OCI-LY7 (cell line): ENCODE measurements at regions not wholly inside any gene's neighbourhood (a gene's known extent, or its start where the extent isn't known, plus 50 kb on each side); places are given as distances from the start of the nearest gene placed in this dataset.

Experiments
- CTCF ChIP-seq: fragments of 200-600 bp; sonication (generic); conservative IDR thresholded peaks from 2 replicates; pipeline ENCODE4 v1.5.1; 2014; ENCODE audit warnings: mild to moderate bottlenecking, antibody characterized with exemption, low read length, moderate library complexity, mixed read lengths
- EZH2phosphoT487 ChIP-seq: fragments of 200-600 bp; sonication (generic); IDR thresholded peaks from 2 replicates; pipeline ENCODE4 v1.6.1; 2018; ENCODE audit warnings: low read depth, borderline replicate concordance, mild to moderate bottlenecking, mixed run types, antibody characterized with exemption, low read length, moderate library complexity, mixed read lengths

- TF ChIP-seq EZH2phosphoT487 (no peak), CTCF (no peak)
These were observed 56.3 kb upstream of the DIAPH3 start for GRCh38 chr13:60220072-60220471.
